Femur (tissue), 1 donor: ENCODE measurements at regions not wholly inside any gene's neighbourhood (a gene's known extent, or its start where the extent isn't known, plus 50 kb on each side); places are given as distances from the start of the nearest gene placed in this dataset.

ENCODE experiments used
- DNase-seq: peaks from one replicate; pipeline ENCODE4 v3.0.0-alpha.2; 2017

DNA sequence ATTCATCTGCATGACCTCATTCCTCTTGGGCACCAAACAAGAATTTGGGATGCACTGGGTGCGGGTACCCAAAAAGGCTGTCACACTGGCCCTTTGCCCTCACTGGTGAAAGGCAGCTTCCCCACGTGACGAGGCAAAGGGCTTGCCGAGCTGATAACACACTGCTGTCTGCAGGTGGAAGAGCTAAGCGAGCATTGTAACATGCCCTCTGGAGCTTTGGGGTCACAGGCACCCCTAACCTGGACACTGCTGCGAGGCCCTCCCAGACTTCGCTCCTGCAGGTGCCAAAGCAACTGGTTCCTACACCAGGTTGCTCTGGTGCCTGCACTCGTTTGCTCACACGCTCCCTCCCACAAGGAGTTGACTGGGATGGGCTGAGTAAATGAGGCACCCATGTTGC, 1595.7 kb downstream of the HACE1 start:
- DNase-seq = no peak

DNA sequence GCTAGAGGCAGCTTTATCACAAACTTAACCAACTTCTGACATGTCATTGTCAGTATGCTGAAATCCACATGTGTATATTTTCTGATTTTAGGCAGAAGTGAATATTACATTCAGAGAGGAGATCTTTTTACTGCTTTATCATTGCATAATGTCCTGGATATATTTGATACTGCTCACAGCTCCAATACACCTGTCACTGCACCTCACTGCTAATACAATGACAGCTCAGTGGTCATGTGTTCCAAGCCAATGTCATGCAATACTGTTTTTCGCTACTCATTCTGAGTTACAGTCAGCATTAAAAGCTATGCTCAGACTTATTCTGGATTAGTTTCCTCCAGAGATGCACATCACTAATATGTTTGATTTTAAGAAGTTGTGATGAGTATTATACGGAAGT, 1604.6 kb downstream of the HACE1 start:
- DNase-seq = no peak

DNA sequence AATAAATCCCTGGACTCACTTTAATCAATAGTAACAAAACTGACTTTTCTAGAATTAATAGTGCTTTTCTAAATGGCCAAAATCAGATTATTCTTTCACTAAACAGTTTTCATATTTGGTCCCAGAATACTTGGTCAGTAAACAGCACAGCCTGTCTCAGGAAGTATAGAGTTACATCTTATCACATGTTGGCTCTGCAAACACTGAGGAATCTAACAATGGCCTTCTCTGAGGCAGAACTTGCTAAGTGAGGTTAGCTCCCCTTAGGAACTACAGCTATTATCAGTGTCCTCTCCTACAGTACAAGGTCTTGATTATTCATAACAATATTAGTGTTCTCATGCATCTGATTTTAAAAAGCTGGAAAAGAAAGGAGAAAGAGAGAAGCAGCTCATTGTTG, 1622.8 kb downstream of the HACE1 start:
- no peak for DNase-seq

DNA sequence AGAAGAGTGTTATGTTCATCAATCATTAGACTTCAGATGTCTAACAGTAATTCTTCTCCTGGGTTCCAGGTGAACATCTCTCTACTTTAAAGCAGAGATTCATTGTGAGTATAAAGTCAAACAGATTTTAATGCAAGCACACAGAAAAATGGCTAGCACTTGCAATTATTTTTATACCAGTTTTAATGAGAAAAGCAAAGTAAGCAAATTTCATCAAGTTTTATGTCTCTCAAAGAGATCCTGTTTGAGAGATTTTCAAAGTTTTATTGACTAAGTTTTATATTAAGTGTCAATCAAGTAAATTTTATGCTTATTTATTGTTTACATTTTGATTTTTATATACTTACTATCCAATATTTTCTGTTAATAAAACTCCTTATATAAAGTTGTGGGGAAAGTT, 1628.5 kb downstream of the HACE1 start:
- DNase-seq = no peak

DNA sequence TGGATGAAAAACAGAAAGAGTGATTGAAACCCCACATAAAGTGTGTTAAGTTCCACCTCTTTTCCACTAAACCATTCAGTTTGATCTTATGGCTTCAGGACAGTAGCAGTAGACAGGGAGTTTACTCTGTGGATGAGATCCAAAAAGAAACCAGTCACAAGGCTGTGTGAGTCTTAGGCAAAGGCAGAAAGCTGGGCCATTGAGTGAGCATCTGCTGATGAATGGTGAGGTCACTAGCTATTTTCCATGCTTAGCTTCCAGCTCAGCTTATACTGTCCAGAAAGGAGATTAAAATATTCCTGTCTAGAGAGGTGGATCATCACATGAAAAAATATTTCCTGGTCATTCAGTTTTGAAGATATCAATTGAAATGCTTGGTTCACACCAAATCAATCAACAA, 1643.9 kb downstream of the HACE1 start:
- DNase-seq = no peak

DNA sequence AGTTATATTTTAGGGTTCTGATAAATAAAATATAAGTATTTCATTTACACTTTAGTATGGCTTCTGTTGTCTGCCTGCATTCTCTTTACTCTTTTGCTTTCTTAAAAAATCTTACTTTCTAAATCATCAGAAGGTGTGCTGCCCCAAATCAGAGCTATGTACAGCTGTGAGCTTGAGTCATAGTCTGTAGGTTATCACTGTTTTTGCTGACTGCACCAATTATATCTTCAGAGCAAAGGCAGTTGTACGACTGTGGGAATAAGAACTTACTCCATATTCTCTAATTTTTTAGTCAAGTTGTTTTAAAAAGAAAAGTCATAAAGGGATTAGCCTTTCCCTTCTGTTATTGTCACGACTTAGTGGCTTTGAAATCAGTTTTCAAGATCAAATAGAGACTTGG, 1649.0 kb downstream of the HACE1 start:
- DNase-seq = no peak

DNA sequence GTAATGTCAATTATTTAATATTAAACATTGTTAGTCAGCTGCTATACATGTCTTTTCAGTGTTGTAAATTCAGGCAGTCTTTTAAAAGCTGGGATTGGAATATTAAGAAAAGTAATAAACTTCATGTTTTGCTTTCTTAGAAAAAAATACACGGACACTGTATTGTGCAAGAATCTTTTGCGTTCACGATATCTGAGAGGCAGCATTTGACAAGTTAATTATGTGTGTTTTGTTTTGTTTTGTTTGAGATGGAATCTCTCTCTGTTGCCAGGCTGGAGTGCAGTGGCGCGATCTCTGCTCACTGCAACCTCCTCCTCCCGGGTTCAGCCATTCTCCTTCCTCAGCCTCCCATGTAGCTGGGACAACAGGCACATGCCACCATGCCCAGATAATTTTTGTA, 1661.3 kb downstream of the HACE1 start:
- DNase-seq = no peak

DNA sequence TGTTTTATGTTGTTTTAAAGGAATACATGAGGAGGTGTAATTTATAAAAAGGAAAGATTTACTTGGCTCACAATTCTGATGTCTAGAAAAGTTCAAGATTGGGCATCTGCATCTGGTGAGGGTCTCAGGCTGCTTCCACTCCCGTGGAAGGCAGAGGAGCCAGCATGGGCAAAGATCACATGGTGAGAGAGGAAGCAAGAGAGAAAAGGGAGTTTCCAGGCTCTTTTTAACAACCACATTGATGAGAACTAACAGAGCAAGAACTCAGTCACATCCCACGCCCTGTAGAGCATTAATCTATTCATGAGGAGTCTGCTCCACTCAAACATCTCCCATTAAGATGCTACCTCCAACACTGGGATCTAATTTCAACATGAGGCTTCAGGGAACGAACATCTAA, 1666.3 kb downstream of the HACE1 start:
- DNase-seq = no peak

DNA sequence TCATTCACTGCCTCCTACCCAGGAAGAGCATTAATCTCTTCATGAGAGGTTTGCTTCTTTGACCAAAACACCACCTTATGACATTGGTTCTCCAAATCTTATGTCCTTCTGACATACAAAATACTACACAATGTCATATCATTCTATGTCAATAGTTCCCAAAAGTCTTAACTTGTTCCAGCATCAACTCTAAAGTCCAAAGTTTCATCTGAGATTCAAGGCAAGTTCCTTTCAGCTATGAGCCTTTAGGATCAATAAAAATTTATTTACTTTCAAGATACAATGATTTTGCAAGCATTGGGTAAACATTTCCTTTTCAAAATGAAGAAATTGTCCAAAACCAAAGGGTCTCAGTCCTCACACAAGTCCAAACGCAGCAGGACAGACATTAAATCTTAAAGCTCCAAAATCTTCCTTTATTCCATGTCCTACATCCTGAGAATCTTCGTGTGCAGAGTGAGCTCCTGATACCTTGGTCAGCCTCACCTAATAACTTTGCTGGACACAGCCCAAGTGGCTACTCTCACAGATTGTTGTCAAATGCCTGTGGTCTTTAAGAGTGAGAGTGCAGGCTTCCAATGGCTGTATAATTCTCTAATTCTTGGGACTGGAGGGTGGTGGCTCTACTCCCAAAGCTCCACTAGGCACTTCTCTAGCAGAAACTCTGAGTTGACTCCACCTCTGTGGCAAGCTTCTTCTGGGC, 1668.2 kb downstream of the HACE1 start:
- no peak for DNase-seq

DNA sequence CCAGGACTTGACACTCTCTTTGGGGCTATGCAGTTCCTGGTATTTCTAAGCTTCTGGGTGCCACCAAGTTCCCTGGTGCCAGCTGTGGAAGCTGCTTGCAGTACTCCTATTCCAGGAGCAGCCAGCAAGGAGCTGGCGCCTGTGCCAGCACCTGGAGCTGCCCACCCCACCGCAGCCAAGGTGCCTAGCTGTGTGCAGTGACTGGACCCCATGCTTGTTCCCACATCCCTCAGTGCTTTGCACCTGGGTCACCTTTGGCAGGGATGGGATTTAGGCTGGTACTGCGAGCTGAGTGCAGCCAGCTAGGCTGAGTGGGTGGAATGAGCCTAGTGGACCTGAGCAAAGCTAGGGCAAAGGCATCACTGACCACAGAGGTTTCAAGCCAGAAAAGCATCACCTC, 1674.9 kb downstream of the HACE1 start:
- DNase-seq = no peak

DNA sequence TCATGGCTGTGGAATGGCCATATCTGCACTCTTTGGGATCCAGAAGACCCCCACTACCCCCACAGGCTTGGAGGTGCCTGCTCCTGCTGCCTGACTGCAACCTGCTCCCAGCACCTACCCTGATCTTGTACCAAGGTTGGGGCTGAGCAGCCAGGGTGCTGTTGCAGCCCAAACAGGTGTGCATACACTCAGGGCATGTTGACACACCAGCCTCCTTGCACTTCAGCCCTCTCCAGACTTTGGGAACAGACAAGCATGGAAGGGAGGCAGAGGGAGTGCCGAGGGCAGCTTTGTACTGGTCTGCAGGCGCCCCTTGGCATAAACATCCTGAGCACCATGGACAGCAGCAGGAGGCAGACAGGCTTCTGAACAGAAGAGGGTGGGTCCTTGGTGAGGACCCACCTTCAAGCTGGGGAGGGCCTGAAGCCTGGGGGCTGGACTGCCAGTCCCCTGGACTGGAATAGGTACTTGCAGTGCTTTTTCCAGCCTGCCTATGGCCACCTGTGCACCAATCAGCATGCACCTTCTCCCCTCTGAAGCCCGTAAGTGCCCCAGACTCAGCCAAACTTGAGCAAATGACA, 1675.8 kb downstream of the HACE1 start:
- no peak for DNase-seq

DNA sequence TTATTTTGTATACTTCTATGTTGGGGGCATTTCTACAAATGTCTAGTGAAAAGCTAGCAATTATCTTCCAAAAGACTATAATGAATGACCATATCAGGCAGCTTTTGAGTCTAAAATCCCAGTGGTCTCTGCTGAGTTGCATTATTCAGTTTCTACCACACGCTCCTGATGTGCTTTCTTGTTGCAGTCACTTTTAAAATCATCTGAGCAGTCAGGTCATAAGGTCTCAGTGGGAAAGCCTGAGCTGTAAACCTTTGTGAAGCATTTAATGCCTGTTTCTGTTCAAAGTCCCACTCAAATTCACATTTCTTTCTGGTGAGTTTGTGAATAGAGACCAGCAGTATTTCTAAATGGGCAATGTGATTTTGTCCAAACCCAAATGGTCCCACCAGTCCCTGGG, 1681.5 kb downstream of the HACE1 start:
- no peak for DNase-seq

DNA sequence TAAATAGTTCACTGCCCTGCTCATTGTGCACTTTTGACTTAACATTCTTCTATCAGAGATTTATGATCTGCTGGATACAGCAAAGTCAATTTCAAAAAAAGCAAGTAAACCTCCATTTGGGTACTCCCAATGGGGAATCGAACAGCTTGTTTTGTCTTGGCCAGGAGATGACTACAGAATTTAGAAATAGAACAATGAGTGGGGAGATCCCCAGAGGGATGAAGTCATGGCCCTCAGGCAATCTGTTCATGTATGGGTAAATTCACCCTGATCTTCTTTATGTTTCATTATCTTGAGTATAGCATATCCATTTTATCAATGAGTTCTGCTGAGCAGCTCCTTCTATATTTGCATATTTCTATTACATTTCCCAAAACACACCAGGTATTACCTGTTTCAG, 1681.9 kb downstream of the HACE1 start:
- no peak for DNase-seq

DNA sequence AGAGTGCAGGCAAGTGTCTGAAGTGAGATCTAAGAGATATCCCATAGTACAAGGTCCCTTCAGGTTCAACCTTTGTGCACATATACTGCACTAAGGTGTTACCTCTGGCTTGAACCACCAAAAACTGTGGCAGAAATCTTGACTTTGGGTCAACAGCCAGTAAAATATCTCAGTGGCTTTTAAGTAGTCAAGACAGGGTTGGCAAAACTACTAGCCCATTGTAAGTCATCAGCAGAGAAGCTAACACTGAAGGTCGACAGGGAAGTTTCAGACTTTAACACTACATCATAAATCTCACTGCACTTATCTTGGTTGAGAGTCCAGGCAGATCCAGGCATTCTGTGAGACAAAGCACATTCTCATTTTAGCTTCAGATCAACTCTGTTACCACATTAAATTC, 1684.7 kb downstream of the HACE1 start:
- no peak for DNase-seq

DNA sequence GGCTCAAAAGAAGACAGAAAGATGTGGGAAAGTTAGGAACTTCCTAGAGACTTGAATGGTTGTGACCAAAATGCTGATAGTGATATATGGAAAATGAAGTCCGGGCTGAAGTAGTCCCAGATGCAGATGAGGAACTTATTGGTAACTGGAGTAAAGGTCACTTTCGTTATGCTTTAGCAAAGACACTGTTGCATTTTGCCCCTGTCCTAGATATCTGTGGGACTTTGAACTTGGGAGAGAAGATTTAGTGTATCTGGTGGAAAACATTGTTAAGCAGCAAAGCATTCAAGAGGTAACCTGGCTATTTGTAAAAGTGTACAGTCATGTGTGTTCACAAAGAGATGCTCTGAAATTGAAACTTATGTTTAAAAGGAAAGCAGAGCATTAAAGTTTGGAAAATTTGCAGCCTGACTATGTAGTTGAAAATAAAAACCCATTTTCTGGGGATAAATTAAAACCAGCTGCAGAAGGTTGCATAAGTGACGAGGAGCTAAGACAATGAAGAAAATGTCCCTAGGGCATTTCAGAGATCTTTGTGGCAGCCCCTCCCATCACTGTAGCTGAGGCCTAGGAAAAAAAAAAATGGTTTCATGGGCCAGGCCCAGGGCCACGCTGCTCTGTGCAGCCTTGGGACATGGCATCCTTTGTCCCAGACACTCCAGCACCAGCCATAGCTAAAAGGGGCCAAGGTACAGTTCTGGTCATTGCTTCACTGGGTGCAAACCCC, 1692.2 kb downstream of the HACE1 start:
- no peak for DNase-seq

DNA sequence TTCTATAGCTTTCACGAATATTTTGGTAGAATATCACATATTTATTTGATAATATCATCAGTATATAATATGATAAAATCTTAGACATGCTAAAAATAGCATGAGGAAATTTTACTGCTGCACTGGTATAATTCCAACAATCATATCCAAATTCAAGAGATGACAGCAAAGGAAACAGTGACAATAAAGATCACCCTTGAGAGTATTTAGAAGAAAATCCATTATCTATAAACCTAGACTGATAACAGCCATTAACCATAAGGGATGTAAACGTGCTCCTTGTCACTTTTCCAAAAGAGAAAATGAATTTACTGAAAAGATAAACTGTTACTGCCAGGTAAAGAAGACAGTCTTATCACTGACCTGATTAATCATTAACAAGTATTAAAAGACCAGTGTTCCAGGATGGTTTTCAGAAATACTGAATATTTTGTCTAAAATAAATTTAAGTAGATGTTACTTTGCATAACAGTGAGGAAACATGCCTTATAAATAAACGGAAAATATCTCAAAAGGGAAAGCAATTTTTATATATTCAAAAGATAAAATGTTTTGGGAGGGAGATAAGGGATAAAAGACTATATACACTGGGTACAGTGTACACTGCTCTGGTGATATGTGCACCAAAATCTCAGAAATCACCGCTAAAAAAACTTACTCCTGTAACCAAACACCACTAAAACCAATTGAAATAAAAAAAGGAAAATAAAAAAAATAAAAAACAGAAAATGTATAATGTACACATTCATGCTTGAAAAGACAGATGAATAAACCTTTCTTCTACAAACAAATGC, 1704.7 kb downstream of the HACE1 start:
- DNase-seq = no peak

DNA sequence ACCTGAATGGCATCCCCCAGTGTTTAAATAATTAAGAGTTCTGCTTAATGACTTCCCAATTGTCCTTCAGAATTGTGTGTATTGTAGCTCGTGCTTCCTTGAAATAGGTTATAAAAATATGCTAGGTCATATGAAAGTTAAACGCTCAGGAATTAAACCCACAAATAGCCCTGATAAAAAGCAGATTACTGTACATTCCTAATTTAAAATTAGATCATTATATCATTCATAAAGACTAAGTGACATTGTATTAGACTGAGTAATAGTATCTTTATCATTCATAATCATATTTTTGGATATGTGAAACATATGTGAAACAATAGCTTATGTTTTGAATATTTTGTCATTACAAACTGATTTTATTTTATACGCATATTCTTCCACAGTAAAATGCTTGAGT, 1706.7 kb downstream of the HACE1 start:
- DNase-seq = no peak

DNA sequence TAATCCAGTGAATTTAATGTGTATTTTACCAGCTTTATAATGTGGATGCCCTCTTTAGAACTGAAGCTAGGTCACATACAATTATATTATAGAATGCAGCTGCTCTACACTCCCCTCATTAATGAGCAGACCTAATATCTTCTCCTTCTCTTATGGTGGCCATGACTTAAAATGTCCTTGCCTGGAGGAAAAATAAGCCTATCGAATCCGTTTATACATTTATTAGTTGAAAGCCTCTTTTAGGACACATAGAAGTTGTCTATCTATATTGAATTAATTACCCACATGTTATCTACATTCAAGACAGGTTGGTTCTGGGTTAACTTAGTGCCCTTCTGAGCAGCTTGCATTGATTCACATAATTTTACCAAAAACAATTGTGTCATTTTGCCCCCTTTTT, 1716.8 kb downstream of the HACE1 start:
- DNase-seq = no peak

DNA sequence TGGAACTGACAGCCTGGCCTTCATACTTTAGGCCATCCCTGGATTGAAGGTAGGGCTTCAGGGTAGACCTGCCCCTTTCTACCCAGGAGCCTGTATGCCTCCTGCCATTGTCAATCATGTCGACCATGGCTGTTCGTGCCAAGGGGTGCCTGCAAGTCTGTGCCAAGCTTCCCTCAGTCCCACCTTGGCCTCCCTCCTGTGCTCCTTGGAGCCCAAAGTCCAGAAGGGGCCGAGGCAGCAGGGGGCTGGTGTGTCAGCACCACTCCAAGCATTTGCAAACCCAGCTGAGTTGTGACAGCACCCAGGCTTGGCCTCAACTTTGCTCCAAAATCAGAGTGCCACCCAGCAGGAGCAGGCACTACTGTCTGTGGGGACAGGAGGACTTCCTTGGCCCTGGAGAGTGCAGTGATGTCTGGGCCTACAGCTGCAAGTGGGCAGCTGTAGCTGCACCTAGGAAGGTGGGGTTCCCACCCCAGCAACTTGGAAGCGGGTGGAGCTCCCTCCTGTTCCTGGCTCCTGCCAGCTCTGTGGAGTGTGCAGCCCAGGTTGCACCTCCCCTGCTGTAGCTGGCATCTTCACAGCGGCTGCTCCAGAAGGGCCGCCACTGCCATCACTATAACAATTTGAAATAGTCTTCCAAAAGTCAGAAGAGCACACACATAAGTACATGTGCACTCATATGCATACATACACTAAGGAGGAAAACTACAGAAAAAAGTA, 1719.3 kb downstream of the HACE1 start:
- DNase-seq = no peak

DNA sequence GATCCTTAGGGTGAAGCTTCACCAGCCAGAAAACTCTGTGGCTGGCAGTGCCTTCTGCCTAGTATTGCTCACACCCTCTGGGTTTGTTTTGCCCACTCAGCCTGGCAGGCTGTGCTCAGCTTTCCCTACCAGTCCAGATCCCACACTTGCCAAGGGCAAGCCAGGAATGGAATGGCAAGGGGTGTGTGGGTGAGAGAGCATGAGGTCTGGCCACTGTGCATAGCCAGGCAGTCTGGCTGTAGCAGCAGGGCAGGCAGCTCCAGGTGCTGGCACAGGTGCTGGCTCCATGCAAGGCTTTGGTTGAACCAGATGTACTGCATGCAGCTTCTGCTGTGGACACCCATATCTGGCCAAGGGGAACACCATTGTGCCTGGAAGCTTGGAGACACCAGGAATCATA, 1720.3 kb downstream of the HACE1 start:
- no peak for DNase-seq

DNA sequence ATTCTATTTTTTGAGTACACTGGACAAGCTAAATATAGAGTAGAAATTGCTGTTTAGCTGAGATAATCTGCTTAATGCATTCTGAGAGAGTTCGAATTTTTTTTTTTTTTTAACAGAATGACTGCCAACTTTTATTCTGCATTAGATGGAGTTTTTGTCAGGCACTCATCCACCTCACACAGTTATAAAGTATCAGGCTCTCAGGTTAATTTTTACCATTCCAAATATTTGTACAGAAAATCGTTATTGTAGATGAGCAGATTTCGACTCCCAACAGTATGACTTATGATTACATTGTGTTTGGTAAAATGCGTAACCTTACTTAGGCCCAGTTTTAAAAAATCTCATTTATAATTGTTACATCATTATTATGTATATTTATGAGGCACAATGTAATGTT, 1731.0 kb downstream of the GRIK2 start:
- DNase-seq = no peak

DNA sequence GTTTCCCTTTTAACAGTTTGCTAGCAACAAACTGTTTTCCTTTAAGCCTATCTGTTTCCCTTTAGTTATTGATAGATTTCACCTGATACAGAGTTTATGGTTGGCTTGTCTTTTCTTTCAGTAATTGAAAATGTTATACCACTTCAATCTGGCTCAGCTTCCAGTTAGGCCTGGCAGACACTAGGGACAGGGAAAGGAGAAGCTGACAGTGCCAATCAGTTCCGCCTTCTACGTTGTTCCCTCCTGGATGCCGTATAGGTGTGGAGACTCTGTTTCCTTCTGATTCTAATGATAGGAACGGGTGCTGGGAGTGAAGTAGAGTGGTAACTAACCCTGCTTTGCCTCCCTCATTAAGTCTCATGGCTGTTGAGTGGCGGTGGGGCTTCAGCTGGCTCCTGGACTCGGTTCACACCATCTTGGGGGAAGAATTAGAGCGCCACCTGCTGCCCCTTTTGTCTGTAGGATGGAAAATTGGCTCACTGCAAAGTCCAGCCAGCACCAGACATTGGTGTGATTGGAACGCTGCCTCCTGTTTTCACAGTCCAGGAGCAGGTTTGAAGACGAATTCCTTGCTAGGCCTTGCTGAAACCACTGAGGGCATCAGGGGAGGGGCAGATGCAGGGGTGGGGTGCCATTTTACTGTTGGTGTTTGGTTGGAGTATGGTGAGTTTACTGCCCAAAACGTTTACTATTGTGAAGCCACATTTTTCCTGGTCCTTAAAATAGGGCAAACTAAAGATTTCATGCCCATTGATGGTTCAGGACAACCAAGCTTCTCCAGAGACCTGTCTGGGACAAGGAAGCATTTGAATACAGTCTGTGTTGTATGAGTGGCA, 1729.5 kb downstream of the GRIK2 start:
- DNase-seq = peak; percentile 26
